Lower leg skin (tissue), 4 donors: ENCODE measurements at regions not wholly inside any gene's neighbourhood (a gene's known extent, or its start where the extent isn't known, plus 50 kb on each side); places are given as distances from the start of the nearest gene placed in this dataset.

Experiments used
- DNase-seq, 2 donors: peaks; one replicate each; pipeline ENCODE4 v3.0.0-alpha.2; 2019; ENCODE audit warnings: low spot score in 2 of 2
- H3K4me3 ChIP-seq: fragments of 200-600 bp; sonication (generic); 2 replicates; pipeline ENCODE4 v1.5.1; 2017; ENCODE audit warnings: mild to moderate bottlenecking, low read depth; ENCODE audit not compliant: poor library complexity, severe bottlenecking
- CTCF ChIP-seq, 3 donors: fragments of 450-650 bp; IDR thresholded peaks; one replicate each; pipeline ENCODE4 v1.5.1; 2016; ENCODE audit warnings: antibody characterized with exemption in 3 of 3, mild to moderate bottlenecking in 3 of 3, moderate library complexity in 2 of 3
- POLR2A ChIP-seq, 2 donors: fragments of 450-650 bp; IDR thresholded peaks; one replicate each; pipeline ENCODE4 v1.6.1; 2016 to 2017; ENCODE audit warnings: antibody characterized with exemption in 2 of 2, mild to moderate bottlenecking in 1 of 2, moderate library complexity in 1 of 2
- WGBS, 2 donors: methylation state at CpG; one replicate each; pipeline ENCODE4 v1.1.5; 2018; 5-methylcytosine and 5-hydroxymethylcytosine counted together
- intact Hi-C: fragments of 100-400 bp; cut with DNase I; formaldehyde crosslinking; loops from one replicate; pipeline ENCODE4 v1.15.0; 2023; ENCODE audit warnings: low total_unique reads

GRCh38 chr12:17197971-17198370, 592.0 kb upstream of the LMO3 start:
- H3K4me3 ChIP-seq, result no peak overlapping the region
- DNase-seq, result no peak
- 65 to 73% methylated on average over 3 of the region's 3 CpGs for WGBS, 2 donors
- no peak for TF ChIP-seq POLR2A (IDR thresholded peaks at IDR 0.05)
- TF ChIP-seq CTCF (IDR thresholded peaks at IDR 0.05), result no peak
- intact Hi-C loops, result no loop called here

GRCh38 chr12:17192721-17193120, 586.8 kb upstream of the LMO3 start:
- TF ChIP-seq CTCF (IDR thresholded peaks at IDR 0.05), result no peak
- no peak for TF ChIP-seq POLR2A (IDR thresholded peaks at IDR 0.05)
- no peak for DNase-seq
- H3K4me3 ChIP-seq, result no peak overlapping the region
- 51 to 60% methylated on average over 1 of the region's 1 CpG for WGBS, 2 donors
- intact Hi-C loops, result no loop called here

- TF ChIP-seq CTCF (IDR thresholded peaks at IDR 0.05), result no peak
- TF ChIP-seq POLR2A (IDR thresholded peaks at IDR 0.05), result no peak
- DNase-seq, result no peak
- intact Hi-C loops, result no loop called here
- WGBS, 2 donors, result 36 to 44% methylated on average over 5 of the region's 5 CpGs
- no peak overlapping the region for H3K4me3 ChIP-seq
Observed at GRCh38 chr12:17169726-17170471, 563.9 kb upstream of the LMO3 start.

- no peak for TF ChIP-seq POLR2A (IDR thresholded peaks at IDR 0.05)
- TF ChIP-seq CTCF (IDR thresholded peaks at IDR 0.05), result no peak
- intact Hi-C loops, result no loop called here
- WGBS, 2 donors, result 59 to 60% methylated on average over 12 of the region's 12 CpGs
- H3K4me3 ChIP-seq, result no peak overlapping the region
- DNase-seq, result no peak
Observed at GRCh38 chr12:17159506-17160300, 553.7 kb upstream of the LMO3 start.

- intact Hi-C loops, result no loop called here
- TF ChIP-seq CTCF (IDR thresholded peaks at IDR 0.05) (no peak), POLR2A (IDR thresholded peaks at IDR 0.05) (no peak)
- no peak for DNase-seq
- no peak overlapping the region for H3K4me3 ChIP-seq
- 70 to 74% methylated on average over 1 of the region's 1 CpG for WGBS, 2 donors
Observed at GRCh38 chr12:17158201-17158600, 552.2 kb upstream of the LMO3 start.
